Mucosa of rectum (tissue), 2 donors: ENCODE measurements at regions not wholly inside any gene's neighbourhood (a gene's known extent, or its start where the extent isn't known, plus 50 kb on each side); places are given as distances from the start of the nearest gene placed in this dataset.

Source experiments
- H3K27ac ChIP-seq, 2 donors: one replicate each; pipeline ENCODE4 v1.7.0; 2013; ENCODE audit warnings: inconsistent platforms in 2 of 2, low read depth in 2 of 2, low read length in 2 of 2
- H3K27me3 ChIP-seq, 2 donors: one replicate each; pipeline ENCODE4 v1.7.0; 2013; ENCODE audit warnings: low read length in 2 of 2; ENCODE audit not compliant: control insufficient read depth in 2 of 2, insufficient read depth in 2 of 2
- H3K36me3 ChIP-seq, 2 donors: one replicate each; pipeline ENCODE4 v1.7.0; 2013; ENCODE audit warnings: low read length in 2 of 2; ENCODE audit not compliant: control insufficient read depth in 2 of 2, insufficient read depth in 2 of 2
- H3K4me1 ChIP-seq, 2 donors: one replicate each; pipeline ENCODE4 v1.7.0; 2013; ENCODE audit warnings: low read length in 2 of 2, mild to moderate bottlenecking in 1 of 2; ENCODE audit not compliant: control insufficient read depth in 2 of 2, insufficient read depth in 2 of 2
- H3K4me3 ChIP-seq, 2 donors: one replicate each; pipeline ENCODE4 v1.7.0; 2013; ENCODE audit warnings: low read length in 2 of 2
- H3K9ac ChIP-seq, 2 donors: one replicate each; pipeline ENCODE4 v1.7.0; 2013; ENCODE audit warnings: low read length in 2 of 2, low read depth in 1 of 2, mild to moderate bottlenecking in 1 of 2
- H3K9me3 ChIP-seq, 2 donors: one replicate each; pipeline ENCODE4 v1.7.0; 2013; ENCODE audit warnings: low read length in 2 of 2; ENCODE audit not compliant: control insufficient read depth in 2 of 2
- donor health status: healthy.
- donor health status: Normal muscosa, but diverticular disease.

DNA sequence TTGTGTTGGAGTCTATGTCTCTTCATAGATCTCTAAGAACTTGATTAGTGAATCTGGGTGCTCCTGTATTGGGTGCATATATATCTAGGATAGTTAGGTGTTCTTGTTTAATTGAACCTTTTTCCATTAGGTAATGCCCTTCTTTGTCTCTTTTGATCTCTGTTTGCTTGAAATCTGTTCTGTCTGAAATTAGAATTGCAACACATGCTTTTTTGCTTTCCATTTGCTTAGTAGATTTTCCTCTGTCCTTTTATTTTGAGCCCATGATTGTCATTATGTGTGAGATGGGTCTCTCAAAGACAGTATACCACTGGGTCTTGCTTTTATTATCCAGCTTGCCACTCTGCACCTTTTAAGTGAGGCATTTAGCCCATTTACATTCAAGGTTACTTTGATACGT, 79.1 kb upstream of the APOOL start:
- no peak overlapping the region for H3K4me3 ChIP-seq
- H3K27me3 ChIP-seq: no peaks in the 10 kb centered on the region
- H3K9me3 ChIP-seq: no peaks in the 10 kb centered on the region
- H3K9ac ChIP-seq: no peak overlapping the region
- H3K27ac ChIP-seq: no peak overlapping the region
- no peaks in the 10 kb centered on the region for H3K4me1 ChIP-seq
- no peaks in the 10 kb centered on the region for H3K36me3 ChIP-seq

DNA sequence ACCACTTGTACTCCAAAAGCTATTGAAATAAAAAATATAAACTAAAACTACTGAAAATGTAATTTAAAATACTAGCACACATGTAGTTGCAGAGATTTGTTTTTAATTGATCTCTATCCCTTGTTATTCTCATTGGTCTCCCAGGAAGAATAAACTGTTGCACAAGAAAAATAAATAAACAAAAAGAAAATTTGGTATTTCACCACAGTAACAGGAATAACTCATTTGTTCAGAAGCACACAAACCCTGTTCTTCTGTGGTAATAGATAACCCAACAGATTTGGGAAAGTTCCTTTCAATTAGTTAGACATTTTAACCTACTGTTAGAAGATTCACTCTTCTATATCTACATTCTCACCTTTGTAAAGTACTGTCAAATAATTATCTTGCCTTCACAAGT, 70.9 kb upstream of the APOOL start:
- Histone ChIP-seq H3K27me3 (no peaks in the 10 kb centered on the region), H3K4me1 (no peaks in the 10 kb centered on the region), H3K4me3 (no peak overlapping the region), H3K36me3 (no peaks in the 10 kb centered on the region), H3K9ac (no peak overlapping the region), H3K9me3 (no peaks in the 10 kb centered on the region), H3K27ac (no peak overlapping the region)

DNA sequence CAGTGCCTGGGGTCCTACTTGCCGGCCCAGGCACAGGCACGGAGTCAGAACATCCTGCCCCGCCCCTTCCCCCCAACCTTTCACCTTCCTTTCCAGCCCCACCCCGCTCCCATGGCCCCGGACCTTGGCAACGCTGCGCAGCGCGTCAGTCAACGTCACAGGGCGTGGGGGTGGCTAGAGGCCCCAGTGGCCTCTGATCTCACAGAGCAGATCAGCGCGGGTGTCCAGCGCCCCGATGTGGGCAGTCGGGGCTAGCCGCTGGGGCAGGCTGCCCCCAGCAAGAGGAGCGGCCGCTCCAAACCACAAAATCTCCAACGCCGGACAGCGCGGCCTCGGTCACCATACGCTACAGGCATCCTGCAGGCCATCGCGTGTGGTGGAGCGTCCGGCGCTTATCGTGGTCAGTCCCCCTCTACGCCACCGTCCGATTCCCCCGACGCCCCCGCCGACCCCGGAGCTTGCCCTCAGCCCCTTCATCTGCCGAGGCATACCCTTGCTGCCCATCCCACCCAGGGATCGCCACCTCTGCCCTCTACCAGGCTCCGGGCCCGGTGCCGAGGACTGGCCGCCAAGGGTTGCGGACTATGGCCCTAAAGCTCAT, 69.6 kb upstream of the APOOL start:
- H3K4me1 ChIP-seq: no peaks in the 10 kb centered on the region
- H3K27ac ChIP-seq: no peak overlapping the region
- H3K4me3 ChIP-seq: no peak overlapping the region
- H3K36me3 ChIP-seq: no peaks in the 10 kb centered on the region
- no peaks in the 10 kb centered on the region for H3K27me3 ChIP-seq
- no peak overlapping the region for H3K9ac ChIP-seq
- no peaks in the 10 kb centered on the region for H3K9me3 ChIP-seq
